BE2C (cell line): ENCODE measurements at regions not wholly inside any gene's neighbourhood (a gene's known extent, or its start where the extent isn't known, plus 50 kb on each side); places are given as distances from the start of the nearest gene placed in this dataset.

Source experiments
- DNase-seq: peaks from one replicate; pipeline ENCODE4 v3.0.0-alpha.2; 2020
- H3K27me3 ChIP-seq: fragments of 250-450 bp; sonication (Bioruptor Pico); 2 replicates; pipeline ENCODE4 v1.5.1; 2020; ENCODE audit warnings: mild to moderate bottlenecking
- H3K36me3 ChIP-seq: fragments of 250-450 bp; sonication (Bioruptor Pico); 2 replicates; pipeline ENCODE4 v1.5.1; 2020; ENCODE audit warnings: mild to moderate bottlenecking
- H3K4me1 ChIP-seq: fragments of 250-450 bp; sonication (Bioruptor Pico); 2 replicates; pipeline ENCODE4 v1.5.1; 2020
- H3K4me3 ChIP-seq: 2 replicates; pipeline ENCODE4 v1.5.1; 2011; ENCODE audit warnings: low read depth, low read length
- H3K9me3 ChIP-seq: fragments of 250-450 bp; sonication (Bioruptor Pico); 2 replicates; pipeline ENCODE4 v1.5.1; 2020
- TF ChIP-seq, protein P1 (sequence below): IDR thresholded peaks from 2 replicates; pipeline ENCODE4 v1.5.1; 2012; ENCODE audit warnings: mild to moderate bottlenecking, low read depth, low read length

DNA sequence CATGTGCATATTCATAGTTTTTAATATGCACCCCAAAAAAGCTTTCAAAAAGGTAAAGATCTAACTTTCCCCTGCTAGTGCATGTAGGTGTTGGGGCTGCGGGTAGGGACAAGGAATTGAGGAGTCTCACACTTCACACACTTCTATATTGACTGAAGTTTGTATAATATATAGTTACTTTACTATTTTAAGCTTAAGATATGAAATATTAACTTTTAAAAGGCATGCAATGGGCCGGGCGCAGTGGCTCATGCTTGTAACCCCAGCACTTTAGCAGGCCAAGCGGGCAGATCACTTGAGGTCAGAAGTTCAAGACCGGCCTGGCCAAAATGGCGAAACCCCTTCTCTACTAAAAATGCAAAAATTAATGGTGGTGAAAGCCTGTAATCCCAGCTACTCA lies 109.1 kb upstream of the SH3BP4 start:
- no peaks in the 10 kb centered on the region for H3K9me3 ChIP-seq
- H3K36me3 ChIP-seq, result no peaks in the 10 kb centered on the region
- TF ChIP-seq, protein P1, sequence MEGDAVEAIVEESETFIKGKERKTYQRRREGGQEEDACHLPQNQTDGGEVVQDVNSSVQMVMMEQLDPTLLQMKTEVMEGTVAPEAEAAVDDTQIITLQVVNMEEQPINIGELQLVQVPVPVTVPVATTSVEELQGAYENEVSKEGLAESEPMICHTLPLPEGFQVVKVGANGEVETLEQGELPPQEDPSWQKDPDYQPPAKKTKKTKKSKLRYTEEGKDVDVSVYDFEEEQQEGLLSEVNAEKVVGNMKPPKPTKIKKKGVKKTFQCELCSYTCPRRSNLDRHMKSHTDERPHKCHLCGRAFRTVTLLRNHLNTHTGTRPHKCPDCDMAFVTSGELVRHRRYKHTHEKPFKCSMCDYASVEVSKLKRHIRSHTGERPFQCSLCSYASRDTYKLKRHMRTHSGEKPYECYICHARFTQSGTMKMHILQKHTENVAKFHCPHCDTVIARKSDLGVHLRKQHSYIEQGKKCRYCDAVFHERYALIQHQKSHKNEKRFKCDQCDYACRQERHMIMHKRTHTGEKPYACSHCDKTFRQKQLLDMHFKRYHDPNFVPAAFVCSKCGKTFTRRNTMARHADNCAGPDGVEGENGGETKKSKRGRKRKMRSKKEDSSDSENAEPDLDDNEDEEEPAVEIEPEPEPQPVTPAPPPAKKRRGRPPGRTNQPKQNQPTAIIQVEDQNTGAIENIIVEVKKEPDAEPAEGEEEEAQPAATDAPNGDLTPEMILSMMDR, result no peak
- H3K4me1 ChIP-seq, result 0 out of 2 replicates have a peak, but pooled peaks cover 2% of the 10 kb centered on the region
- no peak for DNase-seq
- no peak overlapping the region for H3K4me3 ChIP-seq
- H3K27me3 ChIP-seq, result no peaks in the 10 kb centered on the region

DNA sequence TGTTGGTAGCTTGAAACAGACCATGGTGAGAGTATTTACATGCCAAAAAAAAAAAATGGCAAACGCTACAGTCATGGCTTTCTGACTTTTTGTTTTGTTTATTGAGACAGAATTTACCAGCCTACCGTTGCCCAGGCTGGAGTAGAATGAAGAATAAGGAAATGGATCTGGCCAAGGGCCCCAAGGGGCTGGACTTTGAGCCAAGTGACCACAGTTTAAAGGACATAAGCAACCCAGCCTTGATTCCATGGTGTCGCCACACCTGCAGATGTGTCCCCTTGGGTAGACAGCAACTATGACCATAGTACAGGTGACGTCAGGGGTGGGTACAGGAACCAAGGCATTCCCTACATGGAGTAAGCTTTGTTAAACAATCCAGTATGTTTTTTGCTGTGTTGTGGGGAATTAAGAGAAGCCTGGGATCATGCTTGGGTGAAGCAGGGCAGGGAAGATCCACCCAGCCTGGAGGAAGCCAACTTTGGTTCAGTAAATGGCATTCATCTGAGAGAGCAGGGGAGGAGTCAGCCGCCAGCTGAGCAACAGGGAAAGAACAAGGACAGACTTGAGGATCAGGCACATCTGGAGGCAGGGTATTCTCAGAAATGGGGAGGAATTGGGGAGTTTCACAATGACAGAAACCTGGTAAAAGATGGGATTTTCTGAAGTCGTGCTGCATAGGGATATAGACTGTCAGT lies 110.3 kb upstream of the SH3BP4 start:
- Histone ChIP-seq H3K4me1 (peaks cover 4% of the 10 kb centered on the region; the same call in 1 of the 2 replicates), H3K9me3 (no peaks in the 10 kb centered on the region), H3K27me3 (no peaks in the 10 kb centered on the region), H3K4me3 (no peak overlapping the region), H3K36me3 (no peaks in the 10 kb centered on the region)
- DNase-seq, result no peak
- TF ChIP-seq, protein P1, result no peak

DNA sequence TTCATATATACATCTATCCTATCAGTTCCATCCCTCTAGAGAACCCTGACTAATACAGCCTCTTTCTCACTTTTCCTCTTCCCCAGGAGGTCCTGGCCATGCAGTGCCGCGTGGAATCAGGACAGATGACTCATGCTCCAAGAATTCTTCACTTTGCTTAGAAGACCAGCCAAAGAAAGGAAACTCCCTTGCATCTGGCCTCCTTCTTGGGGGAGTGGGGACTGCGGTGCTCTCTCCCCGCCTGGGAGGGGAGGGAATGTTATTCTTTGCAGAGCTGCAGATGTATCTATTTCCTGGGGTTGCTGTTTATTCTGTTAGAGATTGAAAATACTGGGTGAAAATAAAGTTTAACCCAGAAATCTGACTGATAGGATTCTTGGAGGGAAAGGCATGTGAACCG lies 111.5 kb upstream of the SH3BP4 start:
- H3K4me1 ChIP-seq, result peaks cover 14% of the 10 kb centered on the region
- DNase-seq, result no peak
- H3K27me3 ChIP-seq, result no peaks in the 10 kb centered on the region
- no peaks in the 10 kb centered on the region for H3K36me3 ChIP-seq
- no peaks in the 10 kb centered on the region for H3K9me3 ChIP-seq
- TF ChIP-seq, protein P1, result no peak
- H3K4me3 ChIP-seq, result no peak overlapping the region

DNA sequence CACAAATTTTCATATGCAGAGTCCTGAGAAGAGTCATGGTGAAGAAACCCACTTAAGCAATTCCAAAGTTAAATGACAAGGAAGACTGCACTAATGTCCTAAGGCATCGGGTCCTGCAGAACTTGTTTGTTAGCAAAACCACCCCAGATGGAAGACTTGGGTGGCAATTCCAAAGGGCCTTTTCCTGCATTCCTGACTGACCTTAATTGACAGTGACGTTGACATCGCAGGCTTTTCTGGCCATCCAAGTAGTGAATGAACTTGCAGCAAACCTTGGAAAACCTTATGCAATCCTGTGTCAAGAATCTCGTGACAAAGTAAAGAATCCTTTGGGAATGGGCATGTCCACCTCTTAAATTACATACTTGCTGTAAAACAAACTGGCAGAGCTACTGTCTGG lies 112.5 kb upstream of the SH3BP4 start:
- Histone ChIP-seq H3K27me3 (no peaks in the 10 kb centered on the region), H3K4me1 (peaks cover 14% of the 10 kb centered on the region), H3K4me3 (no peak overlapping the region), H3K9me3 (no peaks in the 10 kb centered on the region), H3K36me3 (no peaks in the 10 kb centered on the region)
- TF ChIP-seq, protein P1, result no peak
- DNase-seq, result no peak

DNA sequence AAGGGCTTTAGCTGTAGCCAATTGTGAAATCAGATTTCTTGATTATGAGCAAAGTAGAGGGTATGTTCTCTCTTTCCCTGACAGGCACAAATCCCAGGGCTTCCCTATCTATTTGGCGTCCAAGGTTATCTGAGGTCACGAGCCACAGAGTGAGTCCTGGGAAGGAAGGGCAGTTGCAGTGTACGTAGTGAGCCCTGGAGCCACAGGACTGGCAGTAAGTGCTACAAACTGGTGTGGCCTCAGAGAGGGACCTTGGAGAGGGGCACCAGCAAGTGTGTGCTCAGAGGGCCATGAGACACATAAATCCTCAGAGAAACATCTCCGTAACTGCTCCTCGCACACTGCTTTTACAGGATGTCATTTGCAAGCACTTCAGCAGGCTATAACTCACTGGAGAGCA lies 115.5 kb upstream of the SH3BP4 start:
- Histone ChIP-seq H3K4me3 (no peak overlapping the region), H3K36me3 (no peaks in the 10 kb centered on the region), H3K4me1 (peaks cover 14% of the 10 kb centered on the region), H3K9me3 (no peaks in the 10 kb centered on the region), H3K27me3 (no peaks in the 10 kb centered on the region)
- peak; percentile 45 for DNase-seq
- TF ChIP-seq, protein P1, result no peak

DNA sequence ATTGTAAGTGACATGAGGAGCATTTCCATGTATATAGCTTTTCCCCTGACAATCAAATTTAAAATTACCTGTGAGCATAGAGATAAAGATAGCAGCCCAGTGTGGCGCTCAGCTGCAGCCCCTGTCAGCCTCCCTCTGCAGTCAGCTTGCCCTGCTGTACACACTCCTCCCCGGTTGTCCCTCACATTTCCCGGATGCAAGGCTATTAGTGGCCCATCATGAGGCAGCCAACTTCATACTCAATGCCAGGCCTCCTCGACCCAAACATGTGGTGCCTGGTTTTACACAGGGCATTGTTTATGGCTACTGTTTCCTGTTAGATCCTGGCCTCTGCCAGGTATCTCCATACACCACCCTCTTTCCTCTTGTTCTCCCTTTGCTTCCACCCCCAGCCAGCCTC lies 116.1 kb upstream of the SH3BP4 start:
- TF ChIP-seq, protein P1, result no peak
- Histone ChIP-seq H3K36me3 (no peaks in the 10 kb centered on the region), H3K9me3 (no peaks in the 10 kb centered on the region), H3K4me1 (peaks cover 14% of the 10 kb centered on the region), H3K4me3 (no peak overlapping the region), H3K27me3 (no peaks in the 10 kb centered on the region)
- DNase-seq, result peak; percentile 53
